IMR-90 (cell line): ENCODE measurements at regions not wholly inside any gene's neighbourhood (a gene's known extent, or its start where the extent isn't known, plus 50 kb on each side); places are given as distances from the start of the nearest gene placed in this dataset.

ENCODE experiments used
- ATAC-seq: fragments of 200-7000 bp; cut with Tn5 transposase; 2 replicates; pipeline ENCODE4 v1.9.1; 2020; ENCODE audit warnings: low read depth, mild to moderate bottlenecking, moderate library complexity
- BruUV-seq: library from RNA; stranded (reverse); fragments of 400-500 nt; replicated peaks from 2 replicates; lab custom pipeline; 2021; lab: Mats Ljungman, UMichigan
- CTCF ChIA-PET: fragments of 300-600 bp; formaldehyde crosslinking; extraction: SDS; loops from one replicate; lab custom pipeline; 2021; ENCODE audit warnings: antibody characterized with exemption; lab: Yijun Ruan, JAX
- POLR2A ChIA-PET: fragments of 300-600 bp; sonication (Branson Sonifier 250); formaldehyde crosslinking; loops from one replicate; lab custom pipeline; 2022; ENCODE audit warnings: antibody characterized with exemption; ENCODE audit not compliant: unreplicated experiment; lab: Charles Lee
- DNase-seq: peaks from one replicate; pipeline ENCODE4 v3.0.0; 2013
- H2AFZ ChIP-seq: replicated peaks from 2 replicates; pipeline ENCODE3; 2013; ENCODE audit warnings: low read length, mild to moderate bottlenecking; ENCODE audit not compliant: poor library complexity
- H2AK5ac ChIP-seq: 2 replicates; pipeline ENCODE4 v1.6.1; 2013; ENCODE audit warnings: low read depth, low read length, inconsistent platforms
- H2AK9ac ChIP-seq: replicated peaks from 2 replicates; pipeline ENCODE3; 2013; ENCODE audit warnings: mild to moderate bottlenecking, low read depth, low read length, moderate library complexity; ENCODE audit not compliant: poor library complexity
- H2BK120ac ChIP-seq: 2 replicates; pipeline ENCODE4 v1.6.1; 2013; ENCODE audit warnings: low read depth, low read length, inconsistent platforms
- H2BK15ac ChIP-seq: 3 replicates; pipeline ENCODE4 v1.6.1; 2013; ENCODE audit warnings: low read depth, low read length, inconsistent platforms
- H2BK20ac ChIP-seq: 2 replicates; pipeline ENCODE4 v1.6.1; 2013; ENCODE audit warnings: low read depth, mild to moderate bottlenecking, inconsistent platforms, low read length, moderate library complexity
- H2BK5ac ChIP-seq: 2 replicates; pipeline ENCODE4 v1.6.1; 2013; ENCODE audit warnings: mild to moderate bottlenecking, low read depth, low read length, inconsistent platforms; ENCODE audit not compliant: poor library complexity, severe bottlenecking
- H3K14ac ChIP-seq: replicated peaks from 2 replicates; pipeline ENCODE4 v1.6.1; 2013; ENCODE audit warnings: low read depth, low read length, inconsistent platforms
- H3K18ac ChIP-seq: 2 replicates; pipeline ENCODE4 v1.6.1; 2013; ENCODE audit warnings: low read depth, low read length, control low read depth
- H3K23ac ChIP-seq: 2 replicates; pipeline ENCODE4 v1.6.1; 2013; ENCODE audit warnings: low read depth, low read length, inconsistent platforms
- H3K27ac ChIP-seq: 2 replicates; pipeline ENCODE4 v1.5.1; 2013; ENCODE audit warnings: mild to moderate bottlenecking, control low read depth, low read length; ENCODE audit not compliant: insufficient read depth
- H3K27me3 ChIP-seq: 2 replicates; pipeline ENCODE4 v1.6.1; 2013; ENCODE audit warnings: low read length; ENCODE audit not compliant: control insufficient read depth, insufficient read depth
- H3K36me3 ChIP-seq: 2 replicates; pipeline ENCODE4 v1.6.1; 2013; ENCODE audit warnings: low read length, mixed read lengths; ENCODE audit not compliant: control insufficient read depth, insufficient read depth
- H3K4ac ChIP-seq: 2 replicates; pipeline ENCODE4 v1.6.1; 2013; ENCODE audit warnings: low read depth, low read length, inconsistent platforms
- H3K4me1 ChIP-seq: 2 replicates; pipeline ENCODE4 v1.6.1; 2013; ENCODE audit warnings: low read length, mixed read lengths; ENCODE audit not compliant: control insufficient read depth, insufficient read depth
- H3K4me2 ChIP-seq: 2 replicates; pipeline ENCODE4 v1.6.1; 2013; ENCODE audit warnings: low read depth, mild to moderate bottlenecking, control low read depth, low read length, moderate library complexity
- H3K4me3 ChIP-seq: 2 replicates; pipeline ENCODE4 v1.5.1; 2013; ENCODE audit warnings: low read depth, mild to moderate bottlenecking, control low read depth, low read length, moderate library complexity; ENCODE audit not compliant: insufficient read depth
- H3K56ac ChIP-seq: 2 replicates; pipeline ENCODE4 v1.6.1; 2013; ENCODE audit warnings: low read length, inconsistent platforms; ENCODE audit not compliant: insufficient read depth; ENCODE audit errors: extremely low read depth
- H3K79me1 ChIP-seq, 2 experiments: 2 replicates each; pipeline ENCODE4 v1.6.1; 2013; ENCODE audit warnings: low read length in 2 of 2, inconsistent platforms in 1 of 2, low read depth in 1 of 2
- H3K9ac ChIP-seq: 2 replicates; pipeline ENCODE4 v1.6.1; 2013; ENCODE audit warnings: low read depth, low read length, control low read depth
- H3K9me1 ChIP-seq: 2 replicates; pipeline ENCODE4 v1.6.1; 2013; ENCODE audit warnings: low read length, inconsistent platforms; ENCODE audit not compliant: insufficient read depth
- H3K9me3 ChIP-seq: 2 replicates; pipeline ENCODE4 v1.6.1; 2013; ENCODE audit warnings: low read length; ENCODE audit not compliant: control insufficient read depth, insufficient read depth
- H4K20me1 ChIP-seq: 2 replicates; pipeline ENCODE4 v1.6.1; 2013; ENCODE audit warnings: low read length, inconsistent platforms; ENCODE audit not compliant: insufficient read depth
- H4K5ac ChIP-seq: 2 replicates; pipeline ENCODE4 v1.6.1; 2013; ENCODE audit warnings: mild to moderate bottlenecking, low read depth, low read length, control low read depth
- H4K8ac ChIP-seq, 2 experiments: 2 replicates each; pipeline ENCODE4 v1.6.1; 2013; ENCODE audit warnings: low read depth in 2 of 2, low read length in 2 of 2, control low read depth in 1 of 2, inconsistent platforms in 1 of 2
- H4K91ac ChIP-seq: 2 replicates; pipeline ENCODE4 v1.6.1; 2013; ENCODE audit warnings: low read depth, low read length, inconsistent platforms; ENCODE audit not compliant: insufficient read depth
- CTCF ChIP-seq: conservative IDR thresholded peaks from 2 replicates; pipeline ENCODE4 v1.5.1; 2012; ENCODE audit warnings: mild to moderate bottlenecking, low read depth, low read length, improper control_type of control experiment
- MAZ ChIP-seq: IDR thresholded peaks from 2 replicates; pipeline ENCODE4 v1.6.1; 2012; ENCODE audit warnings: low read depth, mild to moderate bottlenecking, low read length, improper control_type of control experiment, moderate library complexity, borderline replicate concordance
- MXI1 ChIP-seq: IDR thresholded peaks from 2 replicates; pipeline ENCODE4 v1.6.1; 2012; ENCODE audit warnings: low read depth, mild to moderate bottlenecking, low read length, moderate library complexity, borderline replicate concordance
- NFE2L2 ChIP-seq: fragments of 150-350 bp; IDR thresholded peaks from 2 replicates; pipeline ENCODE4 v1.6.1; 2016; ENCODE audit warnings: low read depth, mild to moderate bottlenecking, low read length
- RAD21 ChIP-seq: IDR thresholded peaks from 2 replicates; pipeline ENCODE4 v1.6.1; 2012; ENCODE audit warnings: low read length, improper control_type of control experiment
- RFX5 ChIP-seq: IDR thresholded peaks from 2 replicates; pipeline ENCODE4 v1.8.0; 2012; ENCODE audit warnings: low read depth, mild to moderate bottlenecking, low read length, moderate library complexity
- SMC3 ChIP-seq: fragments of 150-350 bp; IDR thresholded peaks from 2 replicates; pipeline ENCODE4 v1.6.1; 2016; ENCODE audit warnings: low read depth, mild to moderate bottlenecking, antibody characterized with exemption, low read length, moderate library complexity
- WGBS, 2 experiments: methylation state at CpG; one replicate each; pipeline versions ENCODE4 v1.1.5 to v1.1.7; 2013; ENCODE audit warnings: missing lambda C conversion rate in 2 of 2; ENCODE audit not compliant: insufficient read length in 1 of 2; ENCODE audit errors: extremely low coverage in 2 of 2; 5-methylcytosine and 5-hydroxymethylcytosine counted together
- dilution Hi-C: fragments of 300-500 bp; cut with HindIII; formaldehyde crosslinking; loops from one replicate; pipeline ENCODE4 v1.14.3; 2018; ENCODE audit warnings: low sequenced_read_pairs; ENCODE audit not compliant: unreplicated experiment
- in situ Hi-C: fragments of 300-500 bp; cut with MboI; formaldehyde crosslinking; loops from 3 replicates; pipeline ENCODE4 v1.14.3; 2019; ENCODE audit warnings: low sequenced_read_pairs, inconsistent platforms, mixed read lengths
- intact Hi-C: fragments of 100-400 bp; cut with micrococcal nuclease; formaldehyde crosslinking; loops from 2 replicates; pipeline ENCODE4 v1.10.0; 2022
- TF ChIP-seq, protein P1 (sequence below): fragments of 150-350 bp; IDR thresholded peaks from 2 replicates; pipeline ENCODE4 v1.6.1; 2016; ENCODE audit warnings: low read depth, mild to moderate bottlenecking, low read length, moderate library complexity, borderline replicate concordance

DNA sequence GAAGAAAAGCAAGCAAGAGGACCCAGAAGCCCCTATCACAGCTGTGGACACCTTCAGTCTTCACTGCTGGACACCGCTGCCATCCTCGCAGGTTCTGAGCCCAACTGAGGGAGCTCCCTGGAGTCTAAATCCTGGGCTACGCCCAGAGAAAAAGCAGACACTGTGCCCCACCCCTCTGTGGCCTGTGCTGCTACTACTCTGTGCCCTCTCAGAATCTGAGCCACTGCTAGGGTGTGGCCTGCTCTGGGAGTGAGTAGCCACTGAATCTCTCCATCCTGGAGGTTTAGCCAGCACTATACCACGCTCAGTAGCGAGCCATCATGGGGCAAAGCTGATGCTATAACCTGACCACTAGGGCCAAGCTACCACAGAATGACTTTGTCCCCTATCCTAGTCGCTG, 338.2 kb downstream of the NPR3 start:
- no peak for DNase-seq
- Histone ChIP-seq H3K4me3 (no peak overlapping the region), H3K79me1 (peaks cover 0 to 7% of the 10 kb centered on the region in 2 experiments; a peak in 2 of 4 replicates), H2AFZ (peak overlapping the region; percentile 90), H4K20me1 (no peaks in the 10 kb centered on the region), H2BK120ac (peak overlapping the region; percentile 98), H3K27ac (peak overlapping the region; percentile 70), H2BK5ac (peak overlapping the region; percentile 96), H4K5ac (peak overlapping the region; percentile 74), H3K14ac (peak overlapping the region; percentile 86), H3K9me1 (peaks cover 18% of the 10 kb centered on the region), H2BK20ac (peak overlapping the region; percentile 99), H3K9ac (no peak overlapping the region), H3K4me1 (peaks cover 18% of the 10 kb centered on the region), H4K91ac (peak overlapping the region; percentile 97), H3K36me3 (no peaks in the 10 kb centered on the region), H2AK5ac (peak overlapping the region; percentile 97), H3K27me3 (no peaks in the 10 kb centered on the region), H3K4ac (peak overlapping the region; percentile 98), H3K9me3 (no peaks in the 10 kb centered on the region), H2AK9ac (peak overlapping the region; percentile 84), H3K4me2 (peak overlapping the region; percentile 18; the same call in 1 of the 2 replicates), H3K23ac (peak overlapping the region; percentile 83), H3K56ac (peak overlapping the region; percentile 19; the same call in 1 of the 2 replicates), H3K18ac (peak overlapping the region; percentile 85), H2BK15ac (peak overlapping the region; percentile 87), H4K8ac (peak overlapping the region; percentile 72 to 91)
- intact Hi-C loops (no loop called here), dilution Hi-C loops (no loop called here), in situ Hi-C loops (no loop called here)
- ChIA-PET CTCF (interaction anchor here (0.6 to 1.1 kb wide), 2 partner anchors 22 to 37 kb away, joined by 3 to 11 read pairs; no protein-coding TSS in a partner anchor), POLR2A (no interaction called here)
- 60% methylated on average over 1 of the region's 6 CpGs; no CpG with 5 or more reads in 1 of the 2 experiments for WGBS, 2 experiments
- peak; percentile 30 for ATAC-seq
- no TSS peak for BruUV-seq
- no peak for TF ChIP-seq RAD21
- no peak for TF ChIP-seq SMC3
- no peak for TF ChIP-seq CTCF
- TF ChIP-seq MAZ = no peak
- no peak for TF ChIP-seq MXI1
- TF ChIP-seq, protein P1, sequence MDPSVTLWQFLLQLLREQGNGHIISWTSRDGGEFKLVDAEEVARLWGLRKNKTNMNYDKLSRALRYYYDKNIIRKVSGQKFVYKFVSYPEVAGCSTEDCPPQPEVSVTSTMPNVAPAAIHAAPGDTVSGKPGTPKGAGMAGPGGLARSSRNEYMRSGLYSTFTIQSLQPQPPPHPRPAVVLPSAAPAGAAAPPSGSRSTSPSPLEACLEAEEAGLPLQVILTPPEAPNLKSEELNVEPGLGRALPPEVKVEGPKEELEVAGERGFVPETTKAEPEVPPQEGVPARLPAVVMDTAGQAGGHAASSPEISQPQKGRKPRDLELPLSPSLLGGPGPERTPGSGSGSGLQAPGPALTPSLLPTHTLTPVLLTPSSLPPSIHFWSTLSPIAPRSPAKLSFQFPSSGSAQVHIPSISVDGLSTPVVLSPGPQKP = no peak
- no peak for TF ChIP-seq RFX5
- TF ChIP-seq NFE2L2 = no peak
